T-helper 2 cell treated with Interferon-gamma antibody and Interleukin-4, amounts not matched to agents 100 ng/mL and 5 ng/mL, for 36 hours (primary cell): ENCODE measurements at regions not wholly inside any gene's neighbourhood (a gene's known extent, or its start where the extent isn't known, plus 50 kb on each side); places are given as distances from the start of the nearest gene placed in this dataset.
"Not testable (repeated sequence)": the region's sequence is repeated elsewhere in the genome, so short reads cannot be mapped to it uniquely, and the experiment has no call there.

Source experiments
- intact Hi-C: fragments of 100-400 bp; cut with micrococcal nuclease; formaldehyde crosslinking; loops from one replicate; pipeline ENCODE4 v1.15.1; 2023

GRCh38 chr6:14547284-14547998, 429.9 kb downstream of the CD83 start:
- intact Hi-C loops, result no loop called here

GRCh38 chr6:14549304-14549770, 431.8 kb downstream of the CD83 start:
- intact Hi-C loops, result no loop called here

- intact Hi-C loops, result no loop called here
Measured at GRCh38 chr6:14549871-14550270, 432.3 kb downstream of the CD83 start.

- intact Hi-C loops, result no loop called here
Measured at GRCh38 chr6:14550410-14550809, 432.8 kb downstream of the CD83 start.

- intact Hi-C loops, result no loop called here
Measured at GRCh38 chr6:14550822-14551221, 433.2 kb downstream of the CD83 start.

GRCh38 chr6:14551601-14552000, 434.0 kb downstream of the CD83 start:
- intact Hi-C loops, result not testable (repeated sequence)

- intact Hi-C loops, result no loop called here
Measured at GRCh38 chr6:14552891-14553290, 435.3 kb downstream of the CD83 start.

- intact Hi-C loops, result no loop called here
Measured at GRCh38 chr6:14553515-14553914, 435.9 kb downstream of the CD83 start.

- intact Hi-C loops, result no loop called here
Measured at GRCh38 chr6:14555804-14556203, 438.2 kb downstream of the CD83 start.

- intact Hi-C loops, result no loop called here
Measured at GRCh38 chr6:14559746-14560536, 442.4 kb downstream of the CD83 start.

GRCh38 chr6:14561563-14561962, 444.0 kb downstream of the CD83 start:
- intact Hi-C loops, result not testable (repeated sequence)

GRCh38 chr6:14567842-14568241, 450.3 kb downstream of the CD83 start:
- intact Hi-C loops, result no loop called here

- intact Hi-C loops, result no loop called here
Measured at GRCh38 chr6:14569394-14569793, 451.8 kb downstream of the CD83 start.

- intact Hi-C loops, result not testable (repeated sequence)
Measured at GRCh38 chr6:14569874-14570273, 452.3 kb downstream of the CD83 start.

GRCh38 chr6:14571001-14571400, 453.4 kb downstream of the CD83 start:
- intact Hi-C loops, result no loop called here

- intact Hi-C loops, result no loop called here
Measured at GRCh38 chr6:14571746-14572145, 454.2 kb downstream of the CD83 start.

GRCh38 chr6:14573267-14573666, 455.7 kb downstream of the CD83 start:
- intact Hi-C loops, result no loop called here

- intact Hi-C loops, result no loop called here
Measured at GRCh38 chr6:14573703-14574290, 456.2 kb downstream of the CD83 start.

GRCh38 chr6:14575961-14576360, 458.4 kb downstream of the CD83 start:
- intact Hi-C loops, result no loop called here

GRCh38 chr6:14578994-14579393, 461.4 kb downstream of the CD83 start:
- intact Hi-C loops, result no loop called here

GRCh38 chr6:14582749-14583148, 465.2 kb downstream of the CD83 start:
- intact Hi-C loops, result no loop called here

GRCh38 chr6:14583826-14584225, 466.3 kb downstream of the CD83 start:
- intact Hi-C loops, result no loop called here
